GM13976 (cell line): ENCODE measurements at regions not wholly inside any gene's neighbourhood (a gene's known extent, or its start where the extent isn't known, plus 50 kb on each side); places are given as distances from the start of the nearest gene placed in this dataset.
"Not testable (repeated sequence)": the region's sequence is repeated elsewhere in the genome, so short reads cannot be mapped to it uniquely, and the experiment has no call there.

Experiments
- DNase-seq: peaks from one replicate; pipeline ENCODE4 v3.0.0; 2012; ENCODE audit warnings: low spot score
- in situ Hi-C: fragments of 300-500 bp; cut with MboI; formaldehyde crosslinking; loops from one replicate; pipeline ENCODE4 v1.12.0; 2022; ENCODE audit warnings: low sequenced_read_pairs, mixed read lengths, inconsistent platforms; ENCODE audit not compliant: unreplicated experiment
- TF ChIP-seq, protein P1 (sequence below): IDR thresholded peaks from 2 replicates; pipeline ENCODE4 v1.5.1; 2012; ENCODE audit warnings: borderline replicate concordance, mild to moderate bottlenecking; ENCODE audit not compliant: insufficient read depth; ENCODE audit errors: extremely low read depth, missing control alignments, control extremely low read depth

DNA sequence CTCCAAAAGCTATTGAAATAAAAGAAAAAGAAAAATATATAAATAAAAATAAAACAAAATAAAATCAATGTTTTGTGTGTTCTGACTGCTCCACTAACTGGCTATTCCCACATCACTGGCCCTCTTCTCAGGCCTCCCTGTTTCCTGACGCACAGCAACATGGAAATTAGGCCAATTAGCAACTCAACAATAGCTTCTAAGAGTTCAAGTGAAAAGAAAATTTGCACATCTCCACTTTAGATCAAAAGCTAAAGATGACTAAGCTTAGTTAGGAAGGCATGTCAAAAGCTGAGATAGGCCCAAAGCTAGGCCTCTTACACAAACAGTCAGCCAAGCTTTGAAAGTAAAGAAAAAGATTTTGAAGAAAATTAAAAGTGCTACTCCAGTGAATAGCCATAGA lies 200.8 kb downstream of the DUSP6 start:
- TF ChIP-seq, protein P1, sequence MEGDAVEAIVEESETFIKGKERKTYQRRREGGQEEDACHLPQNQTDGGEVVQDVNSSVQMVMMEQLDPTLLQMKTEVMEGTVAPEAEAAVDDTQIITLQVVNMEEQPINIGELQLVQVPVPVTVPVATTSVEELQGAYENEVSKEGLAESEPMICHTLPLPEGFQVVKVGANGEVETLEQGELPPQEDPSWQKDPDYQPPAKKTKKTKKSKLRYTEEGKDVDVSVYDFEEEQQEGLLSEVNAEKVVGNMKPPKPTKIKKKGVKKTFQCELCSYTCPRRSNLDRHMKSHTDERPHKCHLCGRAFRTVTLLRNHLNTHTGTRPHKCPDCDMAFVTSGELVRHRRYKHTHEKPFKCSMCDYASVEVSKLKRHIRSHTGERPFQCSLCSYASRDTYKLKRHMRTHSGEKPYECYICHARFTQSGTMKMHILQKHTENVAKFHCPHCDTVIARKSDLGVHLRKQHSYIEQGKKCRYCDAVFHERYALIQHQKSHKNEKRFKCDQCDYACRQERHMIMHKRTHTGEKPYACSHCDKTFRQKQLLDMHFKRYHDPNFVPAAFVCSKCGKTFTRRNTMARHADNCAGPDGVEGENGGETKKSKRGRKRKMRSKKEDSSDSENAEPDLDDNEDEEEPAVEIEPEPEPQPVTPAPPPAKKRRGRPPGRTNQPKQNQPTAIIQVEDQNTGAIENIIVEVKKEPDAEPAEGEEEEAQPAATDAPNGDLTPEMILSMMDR, result no peak
- in situ Hi-C loops, result no loop called here
- DNase-seq, result no peak

DNA sequence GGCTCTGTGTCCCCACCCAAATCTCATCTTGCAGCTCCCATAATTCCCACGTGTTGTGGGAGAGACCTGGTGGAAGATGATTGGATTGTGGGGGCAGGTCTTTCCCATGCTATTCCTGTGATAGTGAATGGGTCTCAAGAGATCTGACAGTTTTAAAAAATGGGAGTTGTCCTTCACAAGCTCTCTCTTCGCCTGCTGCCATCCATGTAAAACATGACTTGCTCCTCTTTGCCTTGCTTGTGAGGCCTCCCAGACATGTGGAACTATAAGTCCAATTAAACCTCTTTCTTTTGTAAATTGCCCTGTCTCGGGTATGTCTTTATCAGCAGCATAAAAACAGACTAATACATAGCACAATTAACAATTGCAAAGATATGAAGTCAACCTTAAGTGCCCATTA lies 201.5 kb downstream of the DUSP6 start:
- DNase-seq, in situ Hi-C loops: not testable (repeated sequence)

DNA sequence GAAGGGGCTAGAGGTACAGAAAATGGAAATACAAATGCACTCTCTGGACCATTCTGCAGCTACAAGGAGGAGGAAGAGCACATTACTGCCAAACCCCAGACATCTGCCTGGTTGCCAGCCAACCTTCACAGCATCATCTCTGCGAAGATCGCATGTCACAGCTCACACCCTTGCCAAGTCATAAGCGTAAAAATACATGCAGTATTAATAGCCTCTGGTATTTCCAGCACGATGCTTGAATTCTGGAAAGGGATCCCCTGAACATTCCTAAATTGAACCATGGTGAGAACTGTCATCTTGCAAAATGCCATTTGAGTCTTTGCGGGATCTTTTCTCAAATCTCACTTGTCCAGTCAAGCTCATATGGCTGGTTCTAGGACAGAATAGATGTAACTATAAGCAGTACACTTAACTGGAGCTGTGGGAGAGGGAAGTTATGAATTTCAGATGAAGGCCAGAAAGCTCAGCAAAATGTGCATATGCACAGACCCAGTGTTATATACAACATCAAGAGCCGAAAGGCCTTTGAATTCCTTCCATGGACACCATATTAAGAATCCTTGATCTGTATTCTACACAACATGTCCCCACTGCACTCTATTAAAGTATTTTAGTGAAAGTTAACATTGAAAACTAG lies 211.6 kb downstream of the DUSP6 start:
- in situ Hi-C loops, result no loop called here
- TF ChIP-seq, protein P1, result no peak
- no peak for DNase-seq

GRCh38 chr12:89140141-89140540 lies 212.2 kb downstream of the DUSP6 start:
- TF ChIP-seq, protein P1, result no peak
- no peak for DNase-seq
- in situ Hi-C loops, result no loop called here

DNA sequence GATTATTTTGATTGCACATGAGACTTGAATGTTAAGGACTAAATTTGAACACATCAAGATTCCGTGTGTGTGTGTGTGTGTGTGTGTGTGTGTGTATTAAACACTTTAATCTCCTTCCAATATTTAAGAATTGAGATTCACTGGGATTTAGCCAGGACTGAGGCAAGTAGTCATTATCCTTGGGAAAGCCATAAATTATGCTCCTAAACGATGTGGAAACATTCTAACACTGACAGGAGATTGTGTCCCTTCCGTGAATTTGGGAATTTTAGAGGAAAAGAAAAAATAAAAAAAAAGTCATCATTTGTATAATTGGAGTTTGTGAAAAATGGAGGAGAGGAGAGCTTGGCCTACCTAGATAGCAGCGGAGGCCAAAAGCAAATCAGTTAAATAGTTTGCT lies 212.9 kb downstream of the DUSP6 start:
- in situ Hi-C loops, result no loop called here
- TF ChIP-seq, protein P1, result no peak
- no peak for DNase-seq

DNA sequence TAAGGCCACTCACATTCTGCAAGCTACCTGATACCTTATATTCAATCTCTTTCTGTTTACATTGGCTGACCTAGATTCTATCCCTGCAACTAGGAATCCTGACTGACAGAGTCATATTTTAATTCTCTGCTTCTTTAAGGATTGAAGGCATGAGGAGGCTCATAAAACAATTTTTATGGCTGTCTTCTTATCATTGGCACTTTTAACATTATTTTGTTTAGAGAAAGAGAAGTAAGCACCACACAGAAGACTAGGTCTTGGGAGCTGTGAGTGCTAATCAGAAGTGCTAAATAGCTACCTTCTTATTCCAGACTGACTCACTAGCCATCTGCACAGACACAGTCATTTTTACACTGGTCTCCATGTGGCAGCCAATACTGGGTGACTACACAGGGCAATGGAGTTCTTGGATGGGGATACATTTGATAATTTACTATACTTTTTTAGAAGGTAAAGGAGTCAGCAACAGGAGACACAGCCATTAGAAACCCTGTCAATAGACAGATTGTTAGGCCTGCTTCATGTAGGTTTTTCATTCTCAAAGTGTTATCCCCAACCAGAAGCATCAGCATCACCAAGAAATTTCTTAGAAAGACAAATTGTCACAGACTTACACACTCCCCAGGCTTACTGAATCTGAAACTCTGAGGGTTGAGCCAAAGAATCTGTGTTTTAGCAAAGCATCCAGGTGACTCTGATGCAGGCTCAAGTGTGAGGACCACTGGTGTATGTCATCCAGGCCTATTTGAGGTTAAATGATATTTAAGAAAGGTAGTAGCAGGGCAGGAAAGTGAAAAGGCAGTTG lies 214.1 kb downstream of the DUSP6 start:
- in situ Hi-C loops, result no loop called here
- TF ChIP-seq, protein P1, result no peak
- no peak for DNase-seq

GRCh38 chr12:89135976-89136634 lies 216.2 kb downstream of the DUSP6 start:
- DNase-seq, result no peak
- in situ Hi-C loops, result no loop called here
- TF ChIP-seq, protein P1, result no peak
